ENCODE measurements at regions not wholly inside any gene's neighbourhood (a gene's known extent, or its start where the extent isn't known, plus 50 kb on each side); places are given as distances from the start of the nearest gene placed in this dataset.

- DNase-seq (ENCODE audit: low read depth), result no peak
Measured at GRCh38 chr18:55047546-55047945, 88.3 kb upstream of the CCDC68 start.

GRCh38 chr18:55041366-55041765 lies 82.1 kb upstream of the CCDC68 start:
- no peak for DNase-seq (ENCODE audit: low read depth)

GRCh38 chr18:55038162-55038561 lies 78.9 kb upstream of the CCDC68 start:
- DNase-seq (ENCODE audit: low read depth), result peak; percentile 36

- DNase-seq (ENCODE audit: low read depth), result no peak
Measured at GRCh38 chr18:55034742-55035141, 75.5 kb upstream of the CCDC68 start.

GRCh38 chr18:55031979-55032378 lies 72.7 kb upstream of the CCDC68 start:
- DNase-seq (ENCODE audit: low read depth), result no peak

GRCh38 chr18:55031576-55031975 lies 72.3 kb upstream of the CCDC68 start:
- DNase-seq (ENCODE audit: low read depth), result no peak

GRCh38 chr18:55031164-55031563 lies 71.9 kb upstream of the CCDC68 start:
- no peak for DNase-seq (ENCODE audit: low read depth)

GRCh38 chr18:55024564-55024963 lies 65.3 kb upstream of the CCDC68 start:
- DNase-seq (ENCODE audit: low read depth), result no peak

GRCh38 chr18:55018602-55019001 lies 59.3 kb upstream of the CCDC68 start:
- DNase-seq (ENCODE audit: low read depth), result peak; percentile 78

GRCh38 chr18:55014095-55014494 lies 54.8 kb upstream of the CCDC68 start:
- DNase-seq (ENCODE audit: low read depth), result no peak

GRCh38 chr18:55013685-55014084 lies 54.4 kb upstream of the CCDC68 start:
- DNase-seq (ENCODE audit: low read depth), result no peak

- DNase-seq (ENCODE audit: low read depth), result no peak
Measured at GRCh38 chr18:55013086-55013485, 53.8 kb upstream of the CCDC68 start.

- peak; percentile 98 for DNase-seq (ENCODE audit: low read depth)
Measured at GRCh38 chr18:55012008-55012407, 52.7 kb upstream of the CCDC68 start.
